Nephron (organoid): ENCODE measurements at regions not wholly inside any gene's neighbourhood (a gene's known extent, or its start where the extent isn't known, plus 50 kb on each side); places are given as distances from the start of the nearest gene placed in this dataset.
"Not testable (repeated sequence)": the region's sequence is repeated elsewhere in the genome, so short reads cannot be mapped to it uniquely, and the experiment has no call there.

ENCODE experiments used
- H3K27ac Mint-ChIP-seq, 3 experiments: 2 replicates each; pipeline ENCODE4 v1.8.0; 2020; ENCODE audit warnings: mixed read lengths in 3 of 3, mild to moderate bottlenecking in 2 of 3, moderate library complexity in 1 of 3
- H3K27me3 Mint-ChIP-seq: 2 replicates; pipeline ENCODE4 v1.8.0; 2021; ENCODE audit warnings: low read depth, mild to moderate bottlenecking, moderate library complexity, mixed read lengths
- H3K36me3 Mint-ChIP-seq: 2 replicates; pipeline ENCODE4 v1.8.0; 2020; ENCODE audit warnings: low read depth, mixed read lengths
- H3K4me1 Mint-ChIP-seq: 2 replicates; pipeline ENCODE4 v1.8.0; 2020; ENCODE audit warnings: mixed read lengths
- H3K4me3 Mint-ChIP-seq, 3 experiments: 2 replicates each; pipeline ENCODE4 v1.8.0; 2020; ENCODE audit warnings: mild to moderate bottlenecking in 3 of 3, mixed read lengths in 3 of 3, moderate library complexity in 2 of 3
- H3K9me3 Mint-ChIP-seq: 2 replicates; pipeline ENCODE4 v1.8.0; 2020; ENCODE audit warnings: mixed read lengths
- CTCF ChIP-seq, 3 experiments: fragments of 200-600 bp; sonication (generic); IDR thresholded peaks; one replicate each; pipeline ENCODE4 v1.5.0; 2021; ENCODE audit warnings: antibody characterized with exemption in 3 of 3; ENCODE audit not compliant: unreplicated experiment in 3 of 3

GRCh38 chr5:3475674-3476073 is 120.0 kb upstream of the IRX1 start:
- H3K27me3 Mint-ChIP-seq: peaks cover 4% of the 10 kb centered on the region
- H3K4me1 Mint-ChIP-seq: no peaks in the 10 kb centered on the region
- H3K36me3 Mint-ChIP-seq: no peaks in the 10 kb centered on the region
- peaks cover 4% of the 10 kb centered on the region for H3K9me3 Mint-ChIP-seq
- no peak overlapping the region for H3K27ac Mint-ChIP-seq
- no peak for TF ChIP-seq CTCF (IDR thresholded peaks at IDR 0.05; ENCODE audit: unreplicated experiment in 3 of 3)
- no peak overlapping the region for H3K4me3 Mint-ChIP-seq

GRCh38 chr5:3466392-3466791 is 129.2 kb upstream of the IRX1 start:
- no peak overlapping the region for H3K4me3 Mint-ChIP-seq
- no peaks in the 10 kb centered on the region for H3K27me3 Mint-ChIP-seq
- H3K27ac Mint-ChIP-seq: no peak overlapping the region
- H3K36me3 Mint-ChIP-seq: peaks cover 4% of the 10 kb centered on the region
- no peak for TF ChIP-seq CTCF (IDR thresholded peaks at IDR 0.05; ENCODE audit: unreplicated experiment in 3 of 3)
- no peaks in the 10 kb centered on the region for H3K4me1 Mint-ChIP-seq
- H3K9me3 Mint-ChIP-seq: peaks cover 11% of the 10 kb centered on the region

GRCh38 chr5:3460416-3460815 is 135.2 kb upstream of the IRX1 start:
- Mint-ChIP-seq H3K27me3 (peaks cover 8% of the 10 kb centered on the region), H3K4me3 (no peak overlapping the region), H3K27ac (no peak overlapping the region), H3K9me3 (no peaks in the 10 kb centered on the region), H3K4me1 (no peaks in the 10 kb centered on the region), H3K36me3 (no peaks in the 10 kb centered on the region)
- no peak for TF ChIP-seq CTCF (IDR thresholded peaks at IDR 0.05; ENCODE audit: unreplicated experiment in 3 of 3)

GRCh38 chr5:3456121-3456681 is 139.4 kb upstream of the IRX1 start:
- Mint-ChIP-seq H3K4me1 (no peaks in the 10 kb centered on the region), H3K9me3 (peaks cover 2% of the 10 kb centered on the region), H3K27me3 (peaks cover 15% of the 10 kb centered on the region), H3K4me3 (no peak overlapping the region), H3K36me3 (no peaks in the 10 kb centered on the region), H3K27ac (no peak overlapping the region)
- no peak for TF ChIP-seq CTCF (IDR thresholded peaks at IDR 0.05; ENCODE audit: unreplicated experiment in 3 of 3)

- not testable (repeated sequence) for H3K4me1 Mint-ChIP-seq, H3K27ac Mint-ChIP-seq, H3K9me3 Mint-ChIP-seq, H3K36me3 Mint-ChIP-seq, H3K4me3 Mint-ChIP-seq
- H3K27me3 Mint-ChIP-seq: peaks cover 15% of the 10 kb centered on the region
Measured at GRCh38 chr5:3454028-3454427, 141.6 kb upstream of the IRX1 start.

- no peak overlapping the region for H3K27ac Mint-ChIP-seq
- peaks cover 12% of the 10 kb centered on the region for H3K27me3 Mint-ChIP-seq
- TF ChIP-seq CTCF (IDR thresholded peaks at IDR 0.05; ENCODE audit: unreplicated experiment in 3 of 3): no peak
- H3K36me3 Mint-ChIP-seq: no peaks in the 10 kb centered on the region
- H3K9me3 Mint-ChIP-seq: peaks cover 2% of the 10 kb centered on the region
- H3K4me1 Mint-ChIP-seq: no peaks in the 10 kb centered on the region
- H3K4me3 Mint-ChIP-seq: no peak overlapping the region
Measured at GRCh38 chr5:3452622-3453021, 143.0 kb upstream of the IRX1 start.
